ENCODE measurements at regions not wholly inside any gene's neighbourhood (a gene's known extent, or its start where the extent isn't known, plus 50 kb on each side); places are given as distances from the start of the nearest gene placed in this dataset.

GRCh38 chr9:99368341-99369326, 146.6 kb downstream of the SEC61B start:
- no peak for FAIRE-seq
- TF ChIP-seq EZH2 (IDR thresholded peaks at IDR 0.05; ENCODE audit: low read depth, low read length, severe bottlenecking) (no peak), YY1 (IDR thresholded peaks at IDR 0.05; ENCODE audit: low read depth, low read length) (no peak), RXRA (IDR thresholded peaks at IDR 0.05; ENCODE audit: insufficient read depth, low read depth, low read length) (no peak), SIX5 (IDR thresholded peaks at IDR 0.05; ENCODE audit: low read depth, low read length) (no peak), MAX (IDR thresholded peaks at IDR 0.05) (no peak), RNF2 (IDR thresholded peaks at IDR 0.05; ENCODE audit: borderline replicate concordance, low read depth, low read length, missing control alignments, poor library complexity, severe bottlenecking) (no peak), POLR2A (IDR thresholded peaks at IDR 0.05; ENCODE audit: control extremely low read depth in 1 of 2, low read depth in 2 of 2, low read length in 2 of 2) (no peak), RBBP5 (IDR thresholded peaks at IDR 0.05; ENCODE audit: borderline replicate concordance, low read depth, low read length) (no peak), RFX5 (IDR thresholded peaks at IDR 0.05; ENCODE audit: borderline replicate concordance, low read depth, low read length) (no peak), SIRT6 (IDR thresholded peaks at IDR 0.05; ENCODE audit: low read length) (no peak), TBP (IDR thresholded peaks at IDR 0.05; ENCODE audit: low read depth, low read length) (no peak), HDAC6 (IDR thresholded peaks at IDR 0.05; ENCODE audit: low read depth, low read length) (no peak)

More at GRCh38 chr9:99368341-99369326, 146.6 kb downstream of the SEC61B start:
- CTCF ChIA-PET (ENCODE audit: partially characterized antibody): interaction anchor here (1.3 kb wide), 1 partner anchor 18 kb away, joined by 3 read pairs; no protein-coding TSS in a partner anchor
- no peaks in the 10 kb centered on the region for H4K20me1 ChIP-seq (replicated peaks in 1 of 2; ENCODE audit: control insufficient read depth in 1 of 2, insufficient read depth in 2 of 2, low read length in 2 of 2)
- no peaks in the 10 kb centered on the region for H3K9me3 ChIP-seq (ENCODE audit: insufficient read depth in 2 of 2, low read depth in 1 of 2, low read length in 1 of 2)
- H3K27me3 ChIP-seq (replicated peaks in 1 of 4; ENCODE audit: control insufficient read depth in 3 of 4, extremely low read depth in 1 of 4, insufficient read depth in 3 of 4, low read length in 3 of 4): no peaks in the 10 kb centered on the region
- no peak overlapping the region; the same call in 1 of the 2 replicates for H2AFZ ChIP-seq (ENCODE audit: low read length)
- H3K23ac ChIP-seq (ENCODE audit: insufficient read length): no peak overlapping the region
- H4K8ac ChIP-seq (ENCODE audit: extremely low read depth, insufficient read depth, low read length): peak overlapping the region; percentile 46; the same call in 1 of the 2 replicates
- H3K23me2 ChIP-seq (ENCODE audit: low read depth, low read length): no peaks in the 10 kb centered on the region; the same call in 1 of the 2 replicates
- H3K4me1 ChIP-seq (replicated peaks in 1 of 4; ENCODE audit: control insufficient read depth in 3 of 4, insufficient read depth in 4 of 4, low read length in 3 of 4): peaks cover 0 to 5% (median 1%) of the 10 kb centered on the region in 4 experiments; a peak in 4 of 7 replicates
- peak overlapping the region in 1 of 2 experiments; percentile 9; a peak in 1 of 4 replicates for H3K4me2 ChIP-seq (ENCODE audit: insufficient read depth in 1 of 2, low read depth in 2 of 2, low read length in 2 of 2)
- no peak overlapping the region for H2BK120ac ChIP-seq (replicated peaks; ENCODE audit: low read depth, low read length)
- no peak overlapping the region for H2AK5ac ChIP-seq (ENCODE audit: low read depth, low read length)
- no peak overlapping the region for H3K4ac ChIP-seq (replicated peaks; ENCODE audit: insufficient read length, low read depth, low read length)
- POLR2A ChIA-PET (ENCODE audit: partially characterized antibody): interaction anchor here (1.1 kb wide), 1 partner anchor 8 kb away, joined by 3 read pairs; no protein-coding TSS in a partner anchor
- no peak overlapping the region for H3K4me3 ChIP-seq (ENCODE audit: extremely low read depth in 1 of 4, insufficient read depth in 2 of 4, low read depth in 3 of 4, low read length in 4 of 4)
- no peaks in the 10 kb centered on the region for H3K79me1 ChIP-seq (ENCODE audit: low read depth, low read length)
- H4K91ac ChIP-seq (replicated peaks; ENCODE audit: insufficient read length, low read length): no peak overlapping the region
- no peak overlapping the region for H3K9ac ChIP-seq (replicated peaks in 1 of 4; ENCODE audit: extremely low read depth in 1 of 4, low read depth in 3 of 4, low read length in 3 of 4)
- H3K56ac ChIP-seq (replicated peaks; ENCODE audit: insufficient read length, low read depth, low read length): no peak overlapping the region
- no peak overlapping the region for H2BK12ac ChIP-seq (ENCODE audit: low read depth, low read length)
- H2BK15ac ChIP-seq (ENCODE audit: low read length): no peak overlapping the region
- H3K27ac ChIP-seq (ENCODE audit: low read depth, low read length): no peak overlapping the region
- no peak overlapping the region for H2BK5ac ChIP-seq (ENCODE audit: low read depth, low read length)
- H3K36me3 ChIP-seq (ENCODE audit: control insufficient read depth in 2 of 4, insufficient read depth in 4 of 4, low read length in 3 of 4): no peaks in the 10 kb centered on the region
- H4K5ac ChIP-seq (ENCODE audit: insufficient read length, low read depth, low read length): no peak overlapping the region
- 86% methylated on average over 28 of the region's 31 CpGs; no CpG with 5 or more reads in 1 of the 2 experiments for WGBS, 2 experiments (ENCODE audit: extremely low coverage in 1 of 2, insufficient coverage in 1 of 2, insufficient read length in 1 of 2, insufficient replicate concordance in 2 of 2, low coverage in 1 of 2, low lambda C conversion rate in 2 of 2, missing lambda C conversion rate in 1 of 2)
- no peak overlapping the region for H2BK20ac ChIP-seq (ENCODE audit: low read length)
- no peaks in the 10 kb centered on the region for H3K79me2 ChIP-seq (ENCODE audit: control insufficient read depth in 1 of 2, insufficient read depth in 2 of 2, low read length in 2 of 2)
- no peak overlapping the region; the same call in 1 of the 2 replicates for H3K18ac ChIP-seq (ENCODE audit: extremely low read depth, low read length)
- DNase-seq (ENCODE audit: low read depth in 1 of 2, low spot score in 2 of 2): no peak
- no peak overlapping the region for H3K14ac ChIP-seq (ENCODE audit: insufficient read length)
